Left lobe of liver (tissue), 2 donors: ENCODE measurements at regions not wholly inside any gene's neighbourhood (a gene's known extent, or its start where the extent isn't known, plus 50 kb on each side); places are given as distances from the start of the nearest gene placed in this dataset.
A peak's percentile ranks its signal among the peaks of the same experiment; 100 is the strongest.

Source experiments
- ATAC-seq: fragments of 200-7000 bp; cut with Tn5 transposase; one replicate; pipeline ENCODE4 v1.9.1; 2020; ENCODE audit warnings: mild to moderate bottlenecking, moderate library complexity
- DNase-seq: peaks from one replicate; pipeline ENCODE4 v3.0.0-alpha.2; 2020; ENCODE audit warnings: low spot score
- donor health status: DM: no; HTN: no; CAD: no; lungs with moderate emphysema.
- donor health status: DM: no; HTN: yes; CAD: no.

DNA sequence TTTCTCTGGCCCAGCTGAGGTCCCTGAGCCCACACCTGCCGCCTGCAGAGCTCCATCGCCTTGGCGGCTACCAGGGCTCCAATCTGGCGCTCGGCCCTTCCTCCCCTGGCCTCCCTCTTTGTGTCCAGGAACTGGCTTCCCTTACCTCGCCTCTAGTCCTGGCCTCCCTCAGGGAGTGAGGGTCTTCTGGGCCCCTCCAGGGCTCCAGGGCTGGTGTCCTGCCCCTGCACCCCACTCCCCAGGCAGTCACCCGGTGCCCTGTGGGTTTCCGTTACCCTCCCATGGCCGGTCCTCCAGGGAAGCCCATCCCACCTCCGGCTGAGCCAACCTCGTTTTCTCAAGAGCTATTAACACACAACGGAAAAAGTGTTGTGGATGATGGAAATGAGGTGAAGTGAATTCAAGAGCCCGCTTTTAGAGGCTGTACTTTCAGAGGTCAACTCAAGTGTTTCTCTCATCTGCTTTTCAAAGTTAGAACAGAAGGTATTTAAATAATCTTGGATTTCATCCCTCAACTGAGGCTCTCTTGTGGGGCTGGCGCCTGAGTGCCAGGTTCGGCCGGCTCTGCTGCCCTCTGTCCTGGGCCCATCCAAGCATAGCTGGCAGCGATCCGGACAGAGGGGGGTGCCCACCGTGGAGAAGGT lies 131.9 kb downstream of the ASB1 start:
- no peak for ATAC-seq
- DNase-seq: no peak

- ATAC-seq (peak; percentile 14), DNase-seq (no peak)
Measured at GRCh38 chr2:238560234-238560633, 133.5 kb downstream of the ASB1 start.

GRCh38 chr2:238561230-238561629 lies 134.5 kb downstream of the ASB1 start:
- DNase-seq (no peak), ATAC-seq (no peak)

DNA sequence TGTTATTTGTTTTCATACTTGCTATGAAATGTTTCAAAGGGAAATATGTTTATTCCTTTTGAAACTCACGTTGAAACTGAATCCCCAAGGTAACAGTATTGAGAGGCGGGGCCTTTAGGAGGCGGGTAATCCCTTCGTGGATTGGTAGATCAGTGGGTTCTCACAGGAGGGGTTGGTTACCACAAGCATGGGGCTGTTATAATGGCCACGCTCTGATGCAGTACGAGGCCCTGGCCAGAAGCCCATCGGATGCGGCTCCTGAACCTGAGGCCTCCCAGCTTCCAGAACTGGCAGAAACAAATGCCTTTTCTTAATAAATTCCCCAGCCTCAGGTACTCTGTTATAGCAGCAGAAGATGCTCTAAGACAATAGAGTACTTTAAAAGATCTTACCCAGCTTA lies 135.7 kb downstream of the ASB1 start:
- ATAC-seq (no peak), DNase-seq (no peak)

- no peak for DNase-seq
- ATAC-seq: no peak
Measured at GRCh38 chr2:238563551-238563950, 136.8 kb downstream of the ASB1 start.

DNA sequence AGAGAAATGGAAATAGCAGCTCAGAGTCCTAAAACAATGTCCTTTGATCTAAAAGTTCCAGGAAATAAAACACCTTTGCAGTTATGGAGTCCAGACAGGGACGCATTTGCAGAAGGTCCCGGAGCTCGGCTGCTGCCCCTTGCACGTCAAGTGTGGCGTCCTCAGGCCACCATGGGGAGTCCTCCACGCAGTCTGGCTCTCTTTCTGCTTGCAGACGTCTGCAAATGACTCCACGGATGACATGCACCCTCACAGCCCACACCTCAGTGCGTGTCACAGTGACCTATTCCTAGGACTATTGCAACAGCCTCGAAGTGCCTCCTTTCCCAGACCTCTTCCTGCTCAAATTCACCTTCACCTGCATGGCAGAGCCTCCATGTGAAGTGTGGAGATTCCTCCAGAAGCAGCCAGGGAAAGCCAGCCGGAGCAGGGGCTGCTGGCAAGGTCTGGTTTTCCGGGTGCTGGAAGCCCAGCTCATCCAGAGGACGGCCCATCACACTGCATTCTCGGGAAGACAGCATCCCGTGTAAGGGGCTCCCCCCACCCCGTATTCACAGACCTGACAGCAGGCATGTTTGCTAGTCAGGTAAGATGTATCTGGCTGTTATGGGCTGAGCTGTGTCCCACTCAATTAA lies 137.7 kb downstream of the ASB1 start:
- no peak for ATAC-seq
- DNase-seq: no peak

- ATAC-seq (no peak), DNase-seq (no peak)
Measured at GRCh38 chr2:238565031-238565430, 138.3 kb downstream of the ASB1 start.

DNA sequence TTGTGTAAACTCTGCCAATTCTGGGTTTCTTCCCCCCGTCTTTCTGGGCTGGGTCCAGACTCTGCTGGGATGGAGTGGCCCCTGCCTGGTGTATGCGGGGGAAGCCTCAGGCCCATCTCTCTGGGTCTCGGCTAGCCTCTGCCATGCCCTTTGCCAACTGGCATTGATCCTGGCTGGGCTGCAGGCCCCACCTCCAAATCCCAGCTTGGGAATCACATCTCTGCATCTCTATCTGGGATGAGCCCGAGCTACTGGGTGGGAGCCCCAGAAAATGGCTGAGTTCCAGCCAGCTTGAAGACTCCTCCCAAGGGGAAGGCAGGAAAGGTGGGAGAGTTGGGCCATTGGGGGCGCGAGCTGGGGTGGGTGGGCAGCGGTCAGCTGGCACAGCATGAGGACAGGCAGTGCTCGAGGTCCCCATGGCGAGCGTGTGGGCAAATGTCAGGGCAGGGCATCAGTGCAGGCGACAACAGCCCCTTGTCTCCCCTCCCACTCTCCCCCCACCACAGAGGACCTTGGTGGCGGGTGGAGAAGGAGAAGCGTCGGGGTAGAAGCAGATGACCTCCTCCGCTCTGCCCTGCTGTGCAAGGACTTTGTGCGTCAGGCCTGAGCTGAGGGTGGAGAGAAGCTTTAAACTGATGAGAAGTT lies 139.4 kb downstream of the ASB1 start:
- DNase-seq (no peak), ATAC-seq (no peak)

GRCh38 chr2:238567067-238567855 lies 140.5 kb downstream of the ASB1 start:
- ATAC-seq: no peak

DNA sequence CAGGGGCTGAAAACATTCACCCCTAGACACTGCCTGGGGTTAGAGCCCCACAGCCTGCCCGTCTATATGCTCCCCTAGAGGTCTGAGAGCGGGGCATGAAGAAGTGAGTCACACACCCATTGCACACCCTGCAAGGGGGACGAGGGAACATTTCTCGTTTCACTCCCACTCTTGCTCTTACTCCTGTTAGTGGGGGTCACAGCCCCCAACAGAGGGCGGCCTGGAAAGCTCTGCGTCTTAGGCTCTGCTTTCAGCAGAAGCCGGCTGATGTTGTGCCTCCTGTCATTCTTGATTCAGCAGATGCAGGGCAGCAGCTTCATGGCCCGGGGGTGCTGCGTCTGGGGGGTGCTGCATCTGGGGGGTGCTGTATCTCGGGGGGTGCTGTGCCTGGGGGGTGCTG lies 141.3 kb downstream of the ASB1 start:
- DNase-seq: no peak
- no peak for ATAC-seq

More at GRCh38 chr2:238567067-238567855, 140.5 kb downstream of the ASB1 start:
- no peak for DNase-seq

DNA sequence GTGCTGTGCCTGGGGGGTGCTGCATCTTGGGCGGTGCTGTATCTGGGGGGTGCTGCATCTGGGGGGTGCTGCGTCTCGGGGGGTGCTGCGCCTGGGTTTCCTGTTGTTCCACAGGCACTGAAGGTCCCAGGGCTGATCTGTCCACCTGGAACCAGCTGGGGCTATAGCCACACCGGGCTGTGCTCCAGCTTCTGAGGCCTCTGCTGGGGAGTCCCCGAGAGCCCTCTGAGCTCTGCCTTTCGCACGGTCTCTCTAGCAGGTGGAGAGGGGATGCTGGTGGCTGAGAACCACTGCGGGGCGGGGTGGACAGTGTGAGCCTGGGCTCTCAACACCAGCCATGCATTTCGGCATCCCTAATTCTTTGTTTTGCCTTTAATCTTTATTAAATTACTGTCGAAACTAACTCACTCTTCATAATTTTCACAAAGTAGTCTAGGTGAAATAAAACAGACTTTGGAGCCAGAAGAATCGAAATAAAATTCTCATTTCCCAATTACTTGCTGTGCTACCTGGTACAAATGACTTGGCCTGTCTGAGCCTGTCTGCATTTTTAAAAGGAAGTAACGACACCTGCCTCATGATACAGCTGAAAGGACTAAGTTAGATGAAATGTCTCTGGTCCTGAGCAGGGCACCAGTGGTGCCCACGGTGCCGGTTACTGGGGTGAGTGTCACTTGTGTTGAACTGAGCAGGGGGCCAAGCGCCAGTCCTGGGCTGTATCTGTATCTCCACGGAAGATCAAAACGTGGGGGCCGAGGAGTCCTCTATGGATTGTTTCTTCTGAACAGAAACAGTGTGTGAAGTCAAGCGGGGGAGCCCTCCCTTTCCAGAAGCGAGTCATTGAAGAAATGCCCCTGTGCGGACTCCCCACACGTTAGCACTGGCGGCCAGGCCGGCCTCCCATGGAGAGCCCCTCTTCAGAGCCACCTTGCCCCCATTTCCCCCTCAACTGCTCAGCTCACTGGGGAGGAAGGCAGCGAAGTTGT lies 142.0 kb downstream of the ASB1 start:
- no peak for DNase-seq

DNA sequence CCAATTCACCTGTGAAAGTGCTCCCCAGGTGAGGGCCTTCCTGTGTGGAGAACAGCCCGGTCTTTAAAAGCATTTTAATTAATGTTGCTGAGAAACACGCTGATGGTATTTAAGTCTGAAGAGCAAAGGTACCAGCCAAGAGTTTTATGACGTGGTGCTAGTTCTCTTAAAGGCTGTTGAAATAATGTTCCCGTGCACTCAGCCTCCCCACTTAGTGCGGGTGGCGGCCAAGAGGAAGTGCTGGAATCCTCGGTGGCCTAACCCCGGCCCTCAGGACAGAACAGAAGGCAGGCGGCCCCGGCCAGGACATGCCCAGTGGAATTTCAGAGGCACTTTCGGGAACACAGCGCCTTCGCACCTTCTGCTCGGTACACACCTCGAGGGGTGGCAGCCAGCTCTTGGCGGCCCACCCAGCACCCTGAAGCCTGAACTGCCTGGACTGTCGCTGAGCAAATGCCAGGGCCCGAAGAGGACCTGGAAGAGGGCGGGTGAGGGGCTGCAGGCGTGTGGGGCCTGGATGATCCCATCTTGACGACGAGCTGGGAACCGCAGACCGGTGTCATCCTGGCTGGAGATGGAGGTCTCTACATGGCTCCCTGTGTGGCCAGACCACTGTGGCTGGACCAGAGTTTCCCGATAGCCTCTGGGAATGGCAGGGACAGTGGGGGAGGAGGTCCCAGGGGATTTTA lies 142.9 kb downstream of the ASB1 start:
- DNase-seq: no peak
- ATAC-seq: no peak

More for the DNA sequence above, 142.0 kb downstream of the ASB1 start:
- ATAC-seq: no peak

GRCh38 chr2:238570391-238570790 lies 143.7 kb downstream of the ASB1 start:
- ATAC-seq: no peak
- no peak for DNase-seq

DNA sequence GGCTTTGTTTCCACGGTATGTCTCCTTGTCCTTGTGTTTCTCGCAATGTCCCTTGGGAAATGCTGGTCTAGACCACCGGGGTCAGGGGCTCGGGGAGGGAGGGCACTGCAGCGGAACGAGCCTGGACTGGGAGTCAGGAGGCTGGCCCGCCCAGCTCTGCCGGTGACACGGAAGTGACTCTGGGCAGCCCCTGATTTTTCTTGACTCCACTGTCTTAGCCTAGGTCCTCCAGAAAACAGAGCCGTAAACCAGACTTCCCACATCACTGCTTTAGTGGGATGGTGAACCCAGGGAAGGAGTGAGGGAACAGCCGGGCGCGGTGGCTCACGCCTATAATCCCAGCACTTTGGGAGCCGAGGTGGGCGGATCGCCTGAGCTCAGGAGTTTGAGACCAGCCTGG lies 144.2 kb downstream of the ASB1 start:
- no peak for DNase-seq

GRCh38 chr2:238571661-238572372 lies 145.1 kb downstream of the ASB1 start:
- DNase-seq (no peak), ATAC-seq (no peak)

More for the DNA sequence above, 144.2 kb downstream of the ASB1 start:
- no peak for ATAC-seq

DNA sequence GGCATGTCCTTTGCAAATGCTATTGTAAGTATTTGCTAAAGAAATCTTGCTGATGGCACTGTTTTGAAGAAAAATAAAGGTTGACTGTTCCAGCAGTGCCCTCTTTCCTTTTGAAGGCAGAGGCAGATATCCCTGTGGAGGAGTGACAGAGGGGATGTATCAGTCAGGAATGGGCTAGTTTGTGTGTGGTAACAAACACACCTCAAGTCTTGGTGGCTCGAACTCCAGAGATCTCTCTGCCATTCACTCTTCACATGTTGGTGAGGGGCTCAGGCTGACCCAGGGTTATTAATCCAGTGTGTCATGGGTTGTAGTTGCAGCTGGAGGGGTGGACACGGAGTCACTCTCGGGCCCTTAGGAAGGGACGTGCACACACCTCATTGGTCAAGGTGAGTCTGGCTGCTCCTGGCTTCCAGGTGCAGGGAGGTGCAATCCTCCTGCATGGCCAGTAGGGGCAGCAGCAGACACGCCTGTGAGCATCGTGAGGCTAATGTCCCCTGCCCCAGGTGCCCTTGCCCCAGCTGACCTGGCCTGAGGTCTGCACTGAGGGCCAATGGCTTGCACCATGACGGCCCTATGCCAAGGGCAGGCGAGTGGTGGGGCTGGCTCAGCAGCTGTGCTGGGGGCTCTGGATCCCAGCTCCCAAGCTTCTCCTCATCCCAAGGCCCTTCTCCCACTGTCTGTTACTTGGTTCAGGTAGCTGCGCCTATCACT lies 146.5 kb downstream of the ASB1 start:
- ATAC-seq (peak; percentile 80), DNase-seq (no peak)

DNA sequence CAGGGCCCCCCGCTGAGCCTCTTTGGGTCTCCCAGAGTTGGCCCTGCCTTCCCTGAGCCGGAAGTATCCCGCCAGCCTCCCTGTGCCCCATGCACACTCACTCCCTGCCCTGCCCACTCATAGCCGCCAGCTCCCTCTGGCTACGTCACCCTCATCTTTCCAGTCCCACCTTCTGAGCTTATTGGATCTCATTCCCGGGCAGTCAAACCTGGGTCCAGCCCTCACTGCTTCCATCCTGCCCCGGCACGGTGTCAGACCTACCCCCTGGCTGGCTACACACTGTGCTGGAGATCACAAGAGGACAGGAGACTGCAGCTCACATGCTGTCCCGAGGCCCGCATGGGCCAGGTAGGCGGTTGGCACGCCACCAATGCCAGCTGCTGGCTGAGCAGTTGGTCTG lies 147.2 kb downstream of the ASB1 start:
- no peak for DNase-seq
- no peak for ATAC-seq

GRCh38 chr2:238574490-238575271 lies 148.0 kb downstream of the ASB1 start:
- ATAC-seq (no peak), DNase-seq (no peak)
